Nephron progenitor cell (in vitro differentiated cells): ENCODE measurements at regions not wholly inside any gene's neighbourhood (a gene's known extent, or its start where the extent isn't known, plus 50 kb on each side); places are given as distances from the start of the nearest gene placed in this dataset.

ENCODE experiments used
- DNase-seq: peaks from one replicate; pipeline ENCODE4 v3.0.0; 2021
- H3K27ac Mint-ChIP-seq: 2 replicates; pipeline ENCODE4 v1.8.0; 2021; ENCODE audit warnings: mild to moderate bottlenecking, moderate library complexity, mixed read lengths
- H3K27me3 Mint-ChIP-seq: 2 replicates; pipeline ENCODE4 v1.8.0; 2021; ENCODE audit warnings: mild to moderate bottlenecking, low read depth, mixed read lengths; ENCODE audit not compliant: poor library complexity
- H3K36me3 Mint-ChIP-seq: 2 replicates; pipeline ENCODE4 v1.8.0; 2021; ENCODE audit warnings: low read depth, mixed read lengths
- H3K4me1 Mint-ChIP-seq: 2 replicates; pipeline ENCODE4 v1.8.0; 2021; ENCODE audit warnings: mixed read lengths
- H3K4me3 Mint-ChIP-seq: 2 replicates; pipeline ENCODE4 v1.8.0; 2021; ENCODE audit warnings: mild to moderate bottlenecking, moderate library complexity, mixed read lengths
- H3K9me3 Mint-ChIP-seq: 2 replicates; pipeline ENCODE4 v1.8.0; 2021; ENCODE audit warnings: mild to moderate bottlenecking, moderate library complexity, mixed read lengths
- TF ChIP-seq, protein P1 (sequence below): fragments of 200-600 bp; sonication (generic); IDR thresholded peaks from 2 replicates; pipeline ENCODE4 v1.5.0; 2021; ENCODE audit warnings: antibody characterized with exemption

- Mint-ChIP-seq H3K27ac (no peak overlapping the region), H3K4me3 (no peak overlapping the region), H3K4me1 (no peaks in the 10 kb centered on the region), H3K27me3 (peaks cover 2% of the 10 kb centered on the region), H3K9me3 (peaks cover 9% of the 10 kb centered on the region), H3K36me3 (no peaks in the 10 kb centered on the region)
- DNase-seq, result no peak
- TF ChIP-seq, protein P1, sequence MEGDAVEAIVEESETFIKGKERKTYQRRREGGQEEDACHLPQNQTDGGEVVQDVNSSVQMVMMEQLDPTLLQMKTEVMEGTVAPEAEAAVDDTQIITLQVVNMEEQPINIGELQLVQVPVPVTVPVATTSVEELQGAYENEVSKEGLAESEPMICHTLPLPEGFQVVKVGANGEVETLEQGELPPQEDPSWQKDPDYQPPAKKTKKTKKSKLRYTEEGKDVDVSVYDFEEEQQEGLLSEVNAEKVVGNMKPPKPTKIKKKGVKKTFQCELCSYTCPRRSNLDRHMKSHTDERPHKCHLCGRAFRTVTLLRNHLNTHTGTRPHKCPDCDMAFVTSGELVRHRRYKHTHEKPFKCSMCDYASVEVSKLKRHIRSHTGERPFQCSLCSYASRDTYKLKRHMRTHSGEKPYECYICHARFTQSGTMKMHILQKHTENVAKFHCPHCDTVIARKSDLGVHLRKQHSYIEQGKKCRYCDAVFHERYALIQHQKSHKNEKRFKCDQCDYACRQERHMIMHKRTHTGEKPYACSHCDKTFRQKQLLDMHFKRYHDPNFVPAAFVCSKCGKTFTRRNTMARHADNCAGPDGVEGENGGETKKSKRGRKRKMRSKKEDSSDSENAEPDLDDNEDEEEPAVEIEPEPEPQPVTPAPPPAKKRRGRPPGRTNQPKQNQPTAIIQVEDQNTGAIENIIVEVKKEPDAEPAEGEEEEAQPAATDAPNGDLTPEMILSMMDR, result no peak
Measured at GRCh38 chr1:238063454-238063853, 172.7 kb upstream of the ZP4 start.

GRCh38 chr1:238061967-238062613 lies 171.4 kb upstream of the ZP4 start:
- Mint-ChIP-seq H3K4me3 (no peak overlapping the region), H3K9me3 (peaks cover 21% of the 10 kb centered on the region), H3K36me3 (no peaks in the 10 kb centered on the region), H3K27ac (no peak overlapping the region), H3K27me3 (peaks cover 2% of the 10 kb centered on the region), H3K4me1 (no peaks in the 10 kb centered on the region)
- TF ChIP-seq, protein P1, result no peak
- no peak for DNase-seq

DNA sequence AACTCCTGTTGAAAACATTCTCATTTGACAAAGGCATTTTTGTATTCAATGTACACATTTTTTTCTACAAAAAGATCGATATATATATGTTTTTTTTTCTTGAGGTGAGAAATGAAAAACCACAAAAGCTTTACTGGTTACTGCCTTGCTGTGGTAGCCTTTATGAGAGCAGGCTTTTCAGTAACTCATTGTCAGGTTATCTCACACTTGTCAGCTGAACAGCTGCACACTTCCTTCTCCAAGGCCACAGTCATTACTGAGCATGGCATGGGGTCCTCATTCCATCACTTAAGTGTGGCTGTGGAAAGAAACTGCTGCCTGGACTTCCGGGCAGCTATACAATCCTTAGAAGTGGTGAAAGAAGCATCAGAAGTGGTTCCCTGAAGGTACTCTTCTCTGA lies 169.3 kb upstream of the ZP4 start:
- TF ChIP-seq, protein P1, result no peak
- Mint-ChIP-seq H3K27me3 (peaks cover 2% of the 10 kb centered on the region), H3K4me1 (no peaks in the 10 kb centered on the region), H3K36me3 (no peaks in the 10 kb centered on the region), H3K4me3 (no peak overlapping the region), H3K9me3 (peaks cover 21% of the 10 kb centered on the region), H3K27ac (no peak overlapping the region)
- no peak for DNase-seq

GRCh38 chr1:238052496-238053266 lies 162.0 kb upstream of the ZP4 start:
- Mint-ChIP-seq H3K27me3 (no peaks in the 10 kb centered on the region), H3K9me3 (peaks cover 4% of the 10 kb centered on the region), H3K27ac (no peak overlapping the region), H3K36me3 (no peaks in the 10 kb centered on the region), H3K4me1 (no peaks in the 10 kb centered on the region), H3K4me3 (no peak overlapping the region)
- DNase-seq, result no peak
- TF ChIP-seq, protein P1, result no peak

GRCh38 chr1:238029126-238029525 lies 138.4 kb upstream of the ZP4 start:
- TF ChIP-seq, protein P1, result no peak
- Mint-ChIP-seq H3K4me3 (no peak overlapping the region), H3K9me3 (peaks cover 7% of the 10 kb centered on the region), H3K27ac (no peak overlapping the region), H3K27me3 (no peaks in the 10 kb centered on the region), H3K4me1 (no peaks in the 10 kb centered on the region), H3K36me3 (no peaks in the 10 kb centered on the region)
- no peak for DNase-seq
